ENCODE measurements at regions not wholly inside any gene's neighbourhood (a gene's known extent, or its start where the extent isn't known, plus 50 kb on each side); places are given as distances from the start of the nearest gene placed in this dataset.

- intact Hi-C loops (cut with DNase I; ENCODE audit: low total_unique reads), result no loop called here
- H3K4me3 ChIP-seq, result no peak overlapping the region
- no peaks in the 10 kb centered on the region for H3K4me1 ChIP-seq
- no peak overlapping the region for H3K27ac ChIP-seq
- H3K36me3 ChIP-seq, result no peaks in the 10 kb centered on the region
- no peaks in the 10 kb centered on the region for H3K27me3 ChIP-seq
- TF ChIP-seq POLR2AphosphoS5 (IDR thresholded peaks at IDR 0.05) (no peak), POLR2A (IDR thresholded peaks at IDR 0.05) (no peak), CTCF (IDR thresholded peaks at IDR 0.05) (no peak)
- DNase-seq (ENCODE audit: low spot score in 2 of 2), result no peak
- H3K9me3 ChIP-seq, result no peaks in the 10 kb centered on the region
These were observed 191.3 kb downstream of the CDH7 start for GRCh38 chr18:65942104-65942503.

GRCh38 chr18:65941482-65941881, 190.7 kb downstream of the CDH7 start:
- no peak for TF ChIP-seq POLR2A (IDR thresholded peaks at IDR 0.05)
- TF ChIP-seq POLR2AphosphoS5 (IDR thresholded peaks at IDR 0.05), result no peak
- no peak for TF ChIP-seq CTCF (IDR thresholded peaks at IDR 0.05)
- no peaks in the 10 kb centered on the region for H3K9me3 ChIP-seq
- H3K27me3 ChIP-seq, result no peaks in the 10 kb centered on the region
- no peak overlapping the region for H3K4me3 ChIP-seq
- no peaks in the 10 kb centered on the region for H3K4me1 ChIP-seq
- DNase-seq (ENCODE audit: low spot score in 2 of 2), result no peak
- no peak overlapping the region for H3K27ac ChIP-seq
- H3K36me3 ChIP-seq, result no peaks in the 10 kb centered on the region
- intact Hi-C loops (cut with DNase I; ENCODE audit: low total_unique reads), result no loop called here

Data from breast epithelium (tissue), 4 donors.